GM06990 (cell line): ENCODE measurements at regions not wholly inside any gene's neighbourhood (a gene's known extent, or its start where the extent isn't known, plus 50 kb on each side); places are given as distances from the start of the nearest gene placed in this dataset.
"Not testable (repeated sequence)": the region's sequence is repeated elsewhere in the genome, so short reads cannot be mapped to it uniquely, and the experiment has no call there.

ENCODE experiments used
- DNase-seq: peaks from one replicate; pipeline ENCODE4 v3.0.0-alpha.2; 2011; ENCODE audit not compliant: insufficient read length; ENCODE audit errors: extremely low read depth
- H3K27me3 ChIP-seq: replicated peaks from 2 replicates; pipeline ENCODE4 v1.6.0; 2011; ENCODE audit warnings: low read length; ENCODE audit not compliant: control insufficient read depth, insufficient read depth
- H3K36me3 ChIP-seq: 2 replicates; pipeline ENCODE4 v1.5.1; 2011; ENCODE audit warnings: low read length; ENCODE audit not compliant: control insufficient read depth, insufficient read depth
- H3K4me3 ChIP-seq: replicated peaks from 2 replicates; pipeline ENCODE4 v1.5.1; 2011; ENCODE audit warnings: low read depth, mild to moderate bottlenecking, control low read depth, low read length
- TF ChIP-seq, protein P1 (sequence below): IDR thresholded peaks from 2 replicates; pipeline ENCODE4 v1.5.1; 2011; ENCODE audit warnings: low read length, control low read depth, mild to moderate bottlenecking, inconsistent platforms; ENCODE audit not compliant: insufficient read depth, poor library complexity, severe bottlenecking

DNA sequence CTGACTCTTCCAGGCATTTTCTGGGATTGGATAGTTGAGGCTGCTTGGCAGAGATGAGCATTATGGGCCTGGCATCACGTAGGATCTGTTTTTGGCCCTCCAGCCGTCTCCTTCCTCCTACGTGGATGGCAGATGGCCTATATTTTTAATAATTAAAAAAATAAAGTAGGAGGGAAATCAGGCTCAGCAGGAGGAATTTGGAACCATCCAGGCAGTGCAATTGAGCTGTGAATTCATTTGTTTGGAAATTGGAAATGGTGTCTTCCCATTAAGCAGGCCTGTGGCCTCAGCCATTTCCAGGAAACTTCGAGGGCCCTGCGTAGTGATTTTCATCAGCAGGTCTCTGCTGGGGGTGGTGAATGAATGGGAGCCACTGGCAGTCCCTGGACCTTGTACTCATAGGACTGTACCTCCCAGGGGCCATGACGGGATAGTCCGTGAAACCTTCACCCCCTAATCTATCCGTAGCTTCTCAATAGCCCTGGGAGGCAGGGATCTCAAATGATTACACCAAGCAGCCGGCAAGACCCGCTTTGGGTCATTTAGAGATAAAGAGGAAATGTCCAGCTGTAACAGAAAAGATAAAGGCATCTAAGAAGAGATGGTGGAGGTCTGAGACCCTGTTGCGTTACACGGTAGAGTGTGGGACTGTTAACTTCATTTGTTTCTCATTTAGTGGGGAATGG lies 73.1 kb upstream of the TNP1 start:
- Histone ChIP-seq H3K36me3 (no peaks in the 10 kb centered on the region), H3K4me3 (no peak overlapping the region), H3K27me3 (no peaks in the 10 kb centered on the region; the same call in none of the 2 replicates)
- DNase-seq = no peak
- TF ChIP-seq, protein P1, sequence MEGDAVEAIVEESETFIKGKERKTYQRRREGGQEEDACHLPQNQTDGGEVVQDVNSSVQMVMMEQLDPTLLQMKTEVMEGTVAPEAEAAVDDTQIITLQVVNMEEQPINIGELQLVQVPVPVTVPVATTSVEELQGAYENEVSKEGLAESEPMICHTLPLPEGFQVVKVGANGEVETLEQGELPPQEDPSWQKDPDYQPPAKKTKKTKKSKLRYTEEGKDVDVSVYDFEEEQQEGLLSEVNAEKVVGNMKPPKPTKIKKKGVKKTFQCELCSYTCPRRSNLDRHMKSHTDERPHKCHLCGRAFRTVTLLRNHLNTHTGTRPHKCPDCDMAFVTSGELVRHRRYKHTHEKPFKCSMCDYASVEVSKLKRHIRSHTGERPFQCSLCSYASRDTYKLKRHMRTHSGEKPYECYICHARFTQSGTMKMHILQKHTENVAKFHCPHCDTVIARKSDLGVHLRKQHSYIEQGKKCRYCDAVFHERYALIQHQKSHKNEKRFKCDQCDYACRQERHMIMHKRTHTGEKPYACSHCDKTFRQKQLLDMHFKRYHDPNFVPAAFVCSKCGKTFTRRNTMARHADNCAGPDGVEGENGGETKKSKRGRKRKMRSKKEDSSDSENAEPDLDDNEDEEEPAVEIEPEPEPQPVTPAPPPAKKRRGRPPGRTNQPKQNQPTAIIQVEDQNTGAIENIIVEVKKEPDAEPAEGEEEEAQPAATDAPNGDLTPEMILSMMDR = no peak

DNA sequence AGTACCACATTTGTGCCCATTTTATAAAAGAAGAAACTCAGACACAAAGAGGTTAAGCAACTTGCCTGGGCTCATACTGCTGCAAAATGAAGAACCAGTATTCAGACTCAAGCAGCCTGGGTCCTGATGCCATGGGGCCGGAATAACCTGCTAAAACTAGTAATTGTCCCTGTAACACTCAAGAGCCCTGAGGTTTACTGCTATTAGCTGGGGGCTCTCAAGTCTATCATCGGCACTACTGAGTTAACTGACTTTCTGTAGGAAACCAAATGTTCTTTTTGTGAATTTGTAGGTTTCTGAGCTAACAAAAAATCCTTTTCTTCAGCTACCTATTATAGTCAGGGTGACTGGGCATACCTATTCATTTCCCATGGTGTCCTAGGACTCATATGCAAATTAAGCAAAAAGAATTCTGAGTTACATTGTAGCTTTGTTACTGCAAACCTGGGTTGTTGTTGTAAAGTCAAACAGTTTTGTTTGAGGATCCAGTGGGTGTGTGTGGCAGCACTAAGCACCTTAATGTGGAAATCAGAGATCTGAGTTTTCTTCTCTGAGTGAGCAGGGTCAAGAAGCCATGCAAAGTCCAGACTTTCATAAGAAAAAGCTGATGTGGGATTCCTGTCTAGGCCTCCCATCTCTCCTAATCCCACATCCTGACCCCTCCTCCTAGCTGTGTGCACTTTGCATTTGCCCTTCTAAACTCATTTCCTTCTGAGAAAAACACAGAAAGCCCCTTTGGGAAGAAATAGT lies 72.4 kb upstream of the TNP1 start:
- no peaks in the 10 kb centered on the region for H3K36me3 ChIP-seq

DNA sequence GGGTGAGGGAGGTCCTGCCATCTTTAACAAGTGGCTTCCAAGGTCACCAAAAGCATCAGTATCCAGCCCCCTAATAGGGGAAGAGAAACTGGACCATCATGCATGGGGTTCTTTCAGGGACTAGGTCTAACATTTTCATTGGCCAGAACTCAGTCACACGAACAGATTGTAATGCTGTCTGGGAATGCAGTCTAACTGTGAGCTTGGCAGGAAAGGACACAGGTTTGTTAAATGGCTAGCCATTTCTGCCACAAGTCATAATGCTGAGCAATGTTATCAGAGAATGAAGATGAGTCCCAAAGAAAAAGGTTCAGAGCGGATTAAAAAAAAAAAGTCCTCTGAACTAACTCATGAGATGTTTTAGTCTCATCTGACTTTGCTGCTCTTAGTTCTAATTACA lies 70.9 kb upstream of the TNP1 start:
- TF ChIP-seq, protein P1 = no peak
- Histone ChIP-seq H3K27me3 (no peaks in the 10 kb centered on the region), H3K4me3 (no peak overlapping the region), H3K36me3 (no peaks in the 10 kb centered on the region)
- DNase-seq = no peak

More for the DNA sequence above, 72.4 kb upstream of the TNP1 start:
- TF ChIP-seq, protein P1 = no peak
- DNase-seq = no peak
- H3K27me3 ChIP-seq = no peaks in the 10 kb centered on the region; the same call in none of the 2 replicates
- H3K4me3 ChIP-seq = no peak overlapping the region

DNA sequence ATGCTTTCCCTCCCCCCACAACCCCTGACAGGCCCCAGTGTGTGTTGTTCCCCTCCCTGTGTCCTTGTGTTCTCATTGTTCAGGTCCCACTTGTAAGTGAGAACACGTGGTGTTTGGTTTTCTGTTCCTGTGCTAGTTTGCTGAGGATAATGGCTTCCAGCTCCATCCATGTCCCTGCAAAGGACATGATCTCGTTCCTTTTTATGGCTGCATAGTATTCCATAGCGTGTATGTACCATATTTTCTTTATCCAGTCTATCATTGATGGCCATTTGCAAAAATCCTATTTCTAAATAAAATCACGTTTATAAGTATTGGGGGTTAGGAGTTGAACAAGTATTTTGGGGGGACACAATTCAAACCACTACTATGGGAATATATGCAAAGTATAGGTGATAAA lies 69.5 kb upstream of the TNP1 start:
- DNase-seq, H3K36me3 ChIP-seq, H3K4me3 ChIP-seq, H3K27me3 ChIP-seq: not testable (repeated sequence)

DNA sequence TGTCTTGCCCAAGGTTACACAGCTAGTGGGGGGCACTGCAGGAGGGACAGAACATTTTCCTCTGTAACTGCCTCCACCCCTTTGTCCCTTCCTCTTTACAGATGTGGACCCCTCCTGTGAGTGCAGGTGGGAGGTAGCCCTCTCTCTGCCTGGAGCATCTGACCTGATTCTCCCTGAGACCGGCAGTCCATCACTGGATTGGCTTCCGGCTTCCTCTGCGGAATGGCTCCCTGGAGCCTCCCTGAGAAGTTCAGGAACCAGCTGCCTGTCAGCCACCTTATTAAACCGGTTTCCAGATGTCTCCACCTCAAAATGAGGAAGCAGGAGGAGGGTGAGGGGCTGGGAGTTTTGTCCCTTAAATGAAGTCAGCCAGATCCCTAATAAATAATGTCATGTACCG lies 67.3 kb upstream of the TNP1 start:
- TF ChIP-seq, protein P1 = no peak
- Histone ChIP-seq H3K4me3 (no peak overlapping the region), H3K36me3 (no peaks in the 10 kb centered on the region), H3K27me3 (no peaks in the 10 kb centered on the region)
- no peak for DNase-seq

DNA sequence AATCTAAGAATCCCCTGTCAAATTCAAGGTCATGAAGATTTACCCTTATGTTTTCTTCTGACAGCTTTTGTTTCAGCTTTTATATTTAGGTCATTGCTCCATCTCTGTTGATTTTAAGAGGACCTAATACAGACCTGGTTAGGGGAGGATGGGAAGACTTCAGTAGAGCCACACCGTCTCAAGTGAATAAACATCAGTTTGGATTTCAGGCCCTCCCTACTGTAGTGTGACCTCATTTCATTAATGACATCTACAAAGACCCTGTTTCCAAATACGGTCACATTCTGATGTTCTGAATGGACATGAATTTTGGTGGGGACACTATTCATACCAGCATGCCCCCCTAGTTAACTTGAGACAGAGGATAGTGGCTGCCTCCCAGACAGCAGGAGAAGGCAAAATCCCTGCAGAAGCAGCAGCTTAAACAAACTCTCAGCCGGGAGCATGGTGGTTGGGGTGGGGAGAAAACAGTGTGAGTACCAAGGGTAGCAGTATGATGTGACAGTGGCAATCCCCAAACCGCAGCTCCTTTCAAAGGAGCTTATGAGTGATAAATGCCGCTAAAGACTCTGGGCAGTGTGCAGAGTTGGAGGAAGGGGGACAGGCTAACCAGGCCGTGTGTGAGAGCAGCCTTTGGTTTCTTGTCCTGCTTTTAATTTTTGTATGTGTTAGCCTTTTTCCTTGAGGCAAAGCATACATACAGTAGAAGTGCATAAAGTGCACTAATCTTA lies 65.9 kb upstream of the TNP1 start:
- H3K36me3 ChIP-seq = no peaks in the 10 kb centered on the region
- TF ChIP-seq, protein P1 = no peak
- no peak overlapping the region for H3K4me3 ChIP-seq
- no peak for DNase-seq
- H3K27me3 ChIP-seq = no peaks in the 10 kb centered on the region
